GM12864 (cell line): ENCODE measurements at regions not wholly inside any gene's neighbourhood (a gene's known extent, or its start where the extent isn't known, plus 50 kb on each side); places are given as distances from the start of the nearest gene placed in this dataset.

Experiments
- DNase-seq: peaks from one replicate; pipeline ENCODE4 v3.0.0-alpha.2; 2011; ENCODE audit warnings: low read depth
- H3K4me3 ChIP-seq: 2 replicates; pipeline ENCODE4 v1.5.1; 2011; ENCODE audit warnings: mild to moderate bottlenecking, low read depth, low read length, control low read depth
- TF ChIP-seq, protein P1 (sequence below): IDR thresholded peaks from 2 replicates; pipeline ENCODE4 v1.5.1; 2011; ENCODE audit warnings: low read depth, mild to moderate bottlenecking, moderate library complexity, low read length, control low read depth, inconsistent platforms; ENCODE audit errors: missing control alignments

DNA sequence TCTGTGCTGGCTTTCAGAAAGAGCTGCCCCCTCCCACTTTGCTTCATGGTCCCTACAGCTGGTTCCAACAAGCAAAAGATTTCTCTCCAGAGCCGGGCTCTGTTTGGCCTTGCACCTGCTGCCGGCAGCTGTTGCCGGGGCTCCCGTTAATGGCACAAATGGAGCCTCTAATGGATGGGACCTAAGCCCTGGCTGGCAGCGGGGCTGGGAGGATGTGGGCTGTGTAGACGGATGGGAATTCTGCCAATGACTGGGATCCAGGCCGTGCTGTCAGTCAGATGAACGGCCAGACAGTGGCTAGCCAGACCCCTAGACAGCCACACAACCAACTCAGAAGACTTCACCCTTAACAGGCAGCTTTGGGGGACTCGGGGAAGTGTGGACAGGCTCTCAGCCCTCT is 88.0 kb downstream of the RPLP1 start:
- no peak for DNase-seq
- TF ChIP-seq, protein P1, sequence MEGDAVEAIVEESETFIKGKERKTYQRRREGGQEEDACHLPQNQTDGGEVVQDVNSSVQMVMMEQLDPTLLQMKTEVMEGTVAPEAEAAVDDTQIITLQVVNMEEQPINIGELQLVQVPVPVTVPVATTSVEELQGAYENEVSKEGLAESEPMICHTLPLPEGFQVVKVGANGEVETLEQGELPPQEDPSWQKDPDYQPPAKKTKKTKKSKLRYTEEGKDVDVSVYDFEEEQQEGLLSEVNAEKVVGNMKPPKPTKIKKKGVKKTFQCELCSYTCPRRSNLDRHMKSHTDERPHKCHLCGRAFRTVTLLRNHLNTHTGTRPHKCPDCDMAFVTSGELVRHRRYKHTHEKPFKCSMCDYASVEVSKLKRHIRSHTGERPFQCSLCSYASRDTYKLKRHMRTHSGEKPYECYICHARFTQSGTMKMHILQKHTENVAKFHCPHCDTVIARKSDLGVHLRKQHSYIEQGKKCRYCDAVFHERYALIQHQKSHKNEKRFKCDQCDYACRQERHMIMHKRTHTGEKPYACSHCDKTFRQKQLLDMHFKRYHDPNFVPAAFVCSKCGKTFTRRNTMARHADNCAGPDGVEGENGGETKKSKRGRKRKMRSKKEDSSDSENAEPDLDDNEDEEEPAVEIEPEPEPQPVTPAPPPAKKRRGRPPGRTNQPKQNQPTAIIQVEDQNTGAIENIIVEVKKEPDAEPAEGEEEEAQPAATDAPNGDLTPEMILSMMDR, result no peak
- H3K4me3 ChIP-seq, result no peak overlapping the region

DNA sequence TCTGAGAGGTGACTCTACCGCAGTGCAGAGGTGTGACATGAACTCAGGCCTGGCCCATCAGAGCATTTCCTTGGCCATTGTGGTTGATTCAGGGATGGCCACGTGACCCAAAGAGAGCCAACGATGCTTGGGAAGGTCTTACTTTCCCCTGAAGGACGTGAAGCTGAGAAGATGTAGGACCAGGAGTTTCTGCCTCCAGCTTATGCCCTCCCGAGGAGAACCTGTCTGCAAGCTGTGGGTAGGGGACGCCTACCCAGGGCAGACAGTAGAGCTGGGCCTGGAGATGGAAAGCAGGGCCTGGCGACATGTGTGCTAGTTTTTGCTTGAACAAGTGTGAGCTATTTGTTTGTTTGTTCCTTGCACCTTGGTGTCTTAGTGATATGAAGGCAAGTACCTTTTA is 89.4 kb downstream of the RPLP1 start:
- DNase-seq, result no peak
- no peak overlapping the region for H3K4me3 ChIP-seq
- TF ChIP-seq, protein P1, result no peak

DNA sequence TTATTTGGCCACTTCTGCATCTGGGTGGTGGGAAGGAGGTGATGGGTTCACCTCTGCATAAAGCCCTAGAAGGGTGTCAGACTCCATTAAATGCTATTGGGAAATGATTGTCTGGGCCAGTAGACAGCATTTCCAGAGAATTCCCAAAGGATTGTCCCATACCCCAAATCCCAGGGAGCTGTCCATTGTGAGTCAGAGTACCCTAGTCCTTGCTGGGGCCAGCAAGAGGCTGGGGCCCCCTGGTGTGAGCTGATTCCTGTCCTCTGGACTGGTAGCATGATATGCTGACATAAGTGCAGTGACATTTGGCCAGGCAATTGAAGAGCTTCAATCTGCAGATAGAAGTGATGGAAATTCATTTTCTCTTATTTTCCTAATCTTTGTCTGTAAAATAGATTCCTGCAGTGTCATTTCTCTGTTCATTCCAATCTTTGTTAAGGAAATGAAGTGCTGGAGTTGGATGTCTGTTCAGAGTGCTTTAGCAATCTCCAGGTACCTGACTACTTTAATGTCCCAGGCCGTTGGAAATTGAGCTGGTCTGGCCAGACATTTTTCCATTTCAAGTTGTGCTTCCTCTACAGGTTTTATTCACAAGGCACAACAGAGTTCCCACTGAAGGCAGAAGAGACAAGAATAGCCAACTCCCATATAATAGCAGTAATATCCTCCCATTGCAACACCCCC is 91.2 kb downstream of the RPLP1 start:
- H3K4me3 ChIP-seq, result no peak overlapping the region
- DNase-seq, result no peak
- TF ChIP-seq, protein P1, result no peak

DNA sequence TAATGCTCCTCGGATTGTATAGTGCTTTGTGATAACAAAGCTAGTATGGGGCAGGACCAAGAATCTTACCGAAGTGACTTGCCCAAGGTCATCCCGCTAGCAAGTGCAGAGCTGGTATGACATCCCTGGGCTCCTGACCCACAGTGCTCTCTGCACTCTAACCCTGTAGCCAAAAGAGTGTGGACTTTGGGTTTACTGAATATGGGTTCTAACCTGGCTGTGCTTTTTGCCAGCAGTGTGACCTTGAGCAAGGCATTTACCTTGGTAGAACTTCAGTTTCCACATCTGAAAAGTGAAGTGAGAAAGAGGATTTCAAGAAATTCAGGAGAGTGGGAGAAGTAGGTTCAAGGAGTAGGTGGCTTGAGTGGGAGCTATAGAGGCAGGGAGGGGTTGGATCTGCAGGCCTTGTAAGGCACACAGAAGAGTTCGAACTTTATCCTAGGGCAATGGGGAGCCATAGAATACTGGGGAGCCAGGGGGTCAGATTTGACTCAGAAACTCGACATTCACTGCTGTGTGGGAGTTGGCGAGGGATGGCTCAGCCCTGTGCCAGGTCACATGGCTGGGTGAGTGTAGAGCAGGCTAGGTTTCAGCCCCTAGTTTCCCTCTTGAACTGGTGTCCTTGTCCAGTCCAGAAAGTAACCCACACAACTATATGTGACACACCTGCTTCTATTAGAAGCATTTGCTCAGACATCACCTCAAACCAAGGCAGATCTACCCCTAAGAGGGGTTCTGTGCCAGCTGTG is 91.9 kb downstream of the RPLP1 start:
- no peak overlapping the region for H3K4me3 ChIP-seq
- TF ChIP-seq, protein P1, result no peak
- no peak for DNase-seq

DNA sequence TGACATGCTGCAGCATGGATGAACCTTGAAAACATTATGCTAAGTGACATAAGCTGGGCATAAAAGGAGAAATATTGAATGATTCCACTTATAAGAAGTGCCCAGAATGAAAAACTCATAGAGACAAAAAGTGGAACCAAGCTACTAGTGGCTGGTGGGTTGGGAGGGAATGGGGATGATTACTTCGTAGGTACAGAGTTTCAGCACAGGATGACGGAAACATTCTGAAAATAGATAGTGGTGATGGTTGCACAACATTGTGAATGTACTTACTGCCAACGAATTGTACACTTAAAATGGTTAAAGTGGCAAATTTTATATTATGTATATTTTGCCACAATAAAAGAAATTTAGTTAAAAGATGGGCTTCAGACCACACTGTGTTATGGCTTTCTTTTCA is 93.6 kb downstream of the RPLP1 start:
- TF ChIP-seq, protein P1, result no peak
- no peak overlapping the region for H3K4me3 ChIP-seq
- DNase-seq, result no peak

DNA sequence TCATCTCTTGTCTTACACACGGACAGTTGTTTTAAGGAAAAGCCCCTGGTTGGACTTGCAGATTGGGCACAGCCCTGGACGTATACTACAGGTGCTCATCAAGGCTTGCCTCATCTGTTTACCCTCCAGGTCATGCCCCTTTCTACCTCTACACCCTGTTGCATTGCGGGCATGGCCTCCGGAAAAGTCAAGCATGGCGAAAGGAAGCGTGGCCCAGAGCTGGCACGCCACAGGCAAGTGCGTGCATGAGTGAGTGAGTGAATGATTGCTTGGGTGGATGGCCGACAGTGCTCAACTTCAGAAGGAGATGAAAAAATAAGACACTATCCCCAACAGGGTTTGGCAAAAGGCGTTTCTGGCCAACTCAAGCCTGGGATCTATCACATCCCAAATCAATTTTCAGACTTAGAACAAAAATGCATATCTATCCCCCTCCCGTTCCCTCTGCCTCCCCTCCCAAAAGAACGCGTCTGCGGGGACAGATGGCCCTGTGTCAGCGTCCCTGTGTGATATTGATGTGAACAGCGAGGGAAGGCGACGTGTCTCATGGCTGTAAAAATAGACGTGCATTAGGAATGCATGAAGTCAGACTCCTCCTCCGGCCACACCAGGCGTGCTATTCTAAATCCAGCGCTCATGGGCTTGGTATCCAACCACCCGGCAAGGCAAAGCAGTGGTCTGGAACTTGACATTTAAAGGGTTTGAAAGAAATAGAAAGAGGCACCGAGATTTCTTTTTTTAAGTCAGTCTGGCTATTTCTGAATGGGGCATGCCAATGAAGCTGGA is 96.0 kb downstream of the RPLP1 start:
- no peak overlapping the region for H3K4me3 ChIP-seq
- no peak for DNase-seq

More for the DNA sequence above, 96.0 kb downstream of the RPLP1 start:
- TF ChIP-seq, protein P1, result no peak
